Ectodermal cell (in vitro differentiated cells): ENCODE measurements at regions not wholly inside any gene's neighbourhood (a gene's known extent, or its start where the extent isn't known, plus 50 kb on each side); places are given as distances from the start of the nearest gene placed in this dataset.
"Not testable (repeated sequence)": the region's sequence is repeated elsewhere in the genome, so short reads cannot be mapped to it uniquely, and the experiment has no call there.

ENCODE experiments used
- H3K27ac ChIP-seq: 2 replicates; pipeline ENCODE4 v1.7.0; 2013; ENCODE audit warnings: mild to moderate bottlenecking, low read depth, low read length; ENCODE audit not compliant: insufficient read depth, poor library complexity, severe bottlenecking
- H3K27me3 ChIP-seq: 2 replicates; pipeline ENCODE4 v1.7.0; 2013; ENCODE audit warnings: mild to moderate bottlenecking, low read length; ENCODE audit not compliant: insufficient read depth, control insufficient read depth, poor library complexity, severe bottlenecking
- H3K36me3 ChIP-seq: one replicate; pipeline ENCODE4 v1.7.0; 2013; ENCODE audit warnings: low read length; ENCODE audit not compliant: control insufficient read depth, insufficient read depth
- H3K4me1 ChIP-seq: one replicate; pipeline ENCODE4 v1.7.0; 2013; ENCODE audit warnings: low read length; ENCODE audit not compliant: control insufficient read depth, insufficient read depth
- H3K4me3 ChIP-seq: 2 replicates; pipeline ENCODE4 v1.7.0; 2013; ENCODE audit warnings: low read depth, low read length, control low read depth; ENCODE audit not compliant: insufficient read depth
- H3K9me3 ChIP-seq: 2 replicates; pipeline ENCODE4 v1.7.0; 2013; ENCODE audit warnings: mild to moderate bottlenecking, low read length, moderate library complexity; ENCODE audit not compliant: control insufficient read depth
- WGBS, 2 experiments: methylation state at CpG; one replicate each; pipeline ENCODE4 v1.1.7; 2013; ENCODE audit warnings: missing lambda C conversion rate in 2 of 2; 5-methylcytosine and 5-hydroxymethylcytosine counted together

DNA sequence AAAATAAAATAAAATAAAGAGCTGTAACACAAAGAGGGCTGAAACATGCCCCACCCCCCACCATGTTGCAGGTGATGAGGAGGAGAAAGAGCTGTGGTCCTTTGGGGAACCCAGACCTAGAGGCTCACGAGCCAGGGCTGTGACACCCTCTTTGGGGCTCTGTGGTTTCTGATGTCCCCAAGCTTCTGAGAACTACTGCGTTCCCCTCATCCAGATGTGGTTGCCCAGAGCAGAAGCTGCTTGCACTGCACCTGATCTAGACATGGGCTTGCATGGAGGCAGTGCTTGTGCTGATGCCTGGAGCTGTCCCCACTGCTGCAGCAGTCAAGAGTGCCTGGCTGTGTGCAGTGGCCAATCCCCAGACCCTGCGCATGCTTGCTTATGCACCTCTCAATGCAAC lies 687.9 kb upstream of the ACVR2A start:
- Histone ChIP-seq H3K4me1 (no peaks in the 10 kb centered on the region), H3K27me3 (no peaks in the 10 kb centered on the region), H3K9me3 (no peaks in the 10 kb centered on the region), H3K4me3 (no peak overlapping the region), H3K36me3 (no peaks in the 10 kb centered on the region), H3K27ac (no peak overlapping the region)
- 97 to 98% methylated on average over 3 of the region's 3 CpGs for WGBS, 2 experiments

DNA sequence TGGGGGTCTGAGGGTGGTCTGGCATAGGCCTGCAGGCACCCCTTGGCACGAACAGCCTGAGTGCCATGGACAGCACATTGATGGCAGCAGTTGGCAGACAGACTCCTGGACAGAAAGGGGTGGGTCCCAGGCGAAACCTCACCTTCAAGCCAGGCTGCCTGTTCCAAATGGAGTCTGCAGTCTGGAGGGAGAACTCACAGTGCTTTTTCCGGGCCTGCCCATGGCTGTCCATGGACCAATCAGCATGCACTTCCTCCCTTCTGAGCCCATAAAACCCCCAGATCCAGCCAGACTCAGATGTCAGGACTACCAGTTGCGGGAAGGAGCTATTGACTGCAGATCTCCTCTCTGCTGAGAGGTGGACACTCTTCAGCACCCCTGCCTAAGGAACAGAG lies 694.6 kb upstream of the ACVR2A start:
- WGBS, 2 experiments, result 92 to 94% methylated on average over 4 of the region's 4 CpGs
- no peaks in the 10 kb centered on the region for H3K9me3 ChIP-seq
- no peaks in the 10 kb centered on the region for H3K4me1 ChIP-seq
- no peaks in the 10 kb centered on the region for H3K27me3 ChIP-seq
- no peak overlapping the region for H3K4me3 ChIP-seq
- H3K27ac ChIP-seq, result no peak overlapping the region
- no peaks in the 10 kb centered on the region for H3K36me3 ChIP-seq

DNA sequence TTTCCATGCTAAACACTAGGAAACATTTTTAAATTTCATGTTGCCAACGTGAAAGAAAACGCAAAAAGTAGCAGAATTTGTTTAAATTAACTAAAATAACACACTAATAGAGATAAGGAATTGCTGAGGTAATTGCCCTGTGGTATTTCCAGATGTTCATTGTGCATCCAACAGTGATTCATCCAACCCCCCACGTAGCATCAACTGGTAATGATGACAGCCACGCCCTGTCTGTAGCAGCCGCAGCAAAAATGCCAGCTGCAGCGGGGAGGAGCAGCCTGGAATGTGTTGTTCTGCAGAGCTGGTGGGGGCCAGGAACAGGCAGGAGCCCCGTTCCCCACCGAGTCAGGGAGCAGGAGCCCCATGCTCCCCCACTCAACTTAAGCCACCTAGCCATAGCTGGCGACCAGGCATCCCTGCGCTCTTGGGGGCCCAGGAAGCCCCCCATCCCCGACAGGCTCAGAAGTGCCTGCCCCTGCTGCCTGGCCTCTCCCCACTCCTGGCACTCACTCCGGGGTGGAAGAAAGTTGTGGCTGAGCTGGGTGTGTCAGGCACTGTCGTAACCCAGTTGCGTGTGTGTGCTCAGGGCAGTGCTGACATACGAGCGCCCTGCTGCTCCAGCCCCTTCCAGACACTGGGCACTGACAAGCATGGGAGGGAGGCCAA lies 695.1 kb upstream of the ACVR2A start:
- Histone ChIP-seq H3K36me3 (no peaks in the 10 kb centered on the region), H3K27me3 (no peaks in the 10 kb centered on the region), H3K4me3 (no peak overlapping the region), H3K4me1 (no peaks in the 10 kb centered on the region), H3K9me3 (no peaks in the 10 kb centered on the region), H3K27ac (no peak overlapping the region)
- WGBS, 2 experiments, result 93 to 94% methylated on average over 14 to 15 of the region's 16 CpGs

- H3K27me3 ChIP-seq, result no peaks in the 10 kb centered on the region
- H3K36me3 ChIP-seq, result no peaks in the 10 kb centered on the region
- H3K4me3 ChIP-seq, result no peak overlapping the region
- WGBS, 2 experiments, result 91 to 96% methylated on average over 2 of the region's 2 CpGs
- H3K9me3 ChIP-seq, result no peaks in the 10 kb centered on the region
- H3K27ac ChIP-seq, result no peak overlapping the region
- H3K4me1 ChIP-seq, result no peaks in the 10 kb centered on the region
Measured at GRCh38 chr2:147147802-147148201, 697.0 kb upstream of the ACVR2A start.

GRCh38 chr2:147141930-147142329 lies 702.9 kb upstream of the ACVR2A start:
- WGBS, 2 experiments, result 86% methylated on average over 3 of the region's 4 CpGs; no CpG with 5 or more reads in 1 of the 2 experiments
- H3K36me3 ChIP-seq, result no peaks in the 10 kb centered on the region
- H3K9me3 ChIP-seq, result no peaks in the 10 kb centered on the region
- H3K4me3 ChIP-seq, result no peak overlapping the region
- H3K27ac ChIP-seq, result no peak overlapping the region
- H3K27me3 ChIP-seq, result no peaks in the 10 kb centered on the region
- H3K4me1 ChIP-seq, result no peaks in the 10 kb centered on the region

- H3K27me3 ChIP-seq, H3K36me3 ChIP-seq, H3K9me3 ChIP-seq, H3K27ac ChIP-seq, H3K4me1 ChIP-seq, H3K4me3 ChIP-seq: not testable (repeated sequence)
- 85 to 93% methylated on average over 2 of the region's 2 CpGs for WGBS, 2 experiments
Measured at GRCh38 chr2:147139732-147140131, 705.1 kb upstream of the ACVR2A start.

DNA sequence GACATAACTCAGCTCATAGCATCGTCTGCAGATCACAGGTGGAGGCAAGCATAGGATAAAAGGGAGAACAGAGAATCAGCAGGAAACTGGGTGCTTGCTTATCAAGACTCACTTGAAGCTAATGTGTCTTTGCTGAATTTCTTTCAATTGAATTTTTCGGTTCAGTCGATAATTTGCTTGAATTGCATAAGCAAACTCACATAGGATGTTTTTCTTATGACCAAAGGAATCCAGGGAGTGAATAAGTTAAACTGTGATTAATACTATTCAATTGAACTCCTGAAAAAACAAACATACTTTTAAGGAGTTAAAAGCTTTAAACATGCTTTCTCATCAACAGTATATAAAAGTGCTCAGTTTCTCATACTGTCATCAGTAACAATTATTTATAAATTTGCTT lies 707.1 kb upstream of the ACVR2A start:
- peaks cover 7% of the 10 kb centered on the region for H3K4me1 ChIP-seq
- WGBS, 2 experiments, result 92 to 93% methylated on average over 3 of the region's 3 CpGs
- H3K27ac ChIP-seq, result no peak overlapping the region
- H3K36me3 ChIP-seq, result no peaks in the 10 kb centered on the region
- H3K9me3 ChIP-seq, result no peaks in the 10 kb centered on the region
- H3K27me3 ChIP-seq, result no peaks in the 10 kb centered on the region
- no peak overlapping the region for H3K4me3 ChIP-seq

GRCh38 chr2:147135376-147135775 lies 709.5 kb upstream of the ACVR2A start:
- no peak overlapping the region for H3K4me3 ChIP-seq
- H3K27ac ChIP-seq, result no peak overlapping the region
- peaks cover 7% of the 10 kb centered on the region for H3K4me1 ChIP-seq
- 85 to 90% methylated on average over 5 of the region's 5 CpGs for WGBS, 2 experiments
- H3K36me3 ChIP-seq, result no peaks in the 10 kb centered on the region
- no peaks in the 10 kb centered on the region for H3K27me3 ChIP-seq
- no peaks in the 10 kb centered on the region for H3K9me3 ChIP-seq

- H3K27ac ChIP-seq, result no peak overlapping the region
- no peak overlapping the region for H3K4me3 ChIP-seq
- H3K4me1 ChIP-seq, result peaks cover 7% of the 10 kb centered on the region
- WGBS, 2 experiments, result 64 to 84% methylated on average over 2 to 4 of the region's 4 CpGs
- H3K9me3 ChIP-seq, result no peaks in the 10 kb centered on the region
- no peaks in the 10 kb centered on the region for H3K36me3 ChIP-seq
- no peaks in the 10 kb centered on the region for H3K27me3 ChIP-seq
Measured at GRCh38 chr2:147133286-147133908, 711.4 kb upstream of the ACVR2A start.

GRCh38 chr2:147125145-147125544 lies 719.7 kb upstream of the ACVR2A start:
- no peaks in the 10 kb centered on the region for H3K36me3 ChIP-seq
- H3K27ac ChIP-seq, result no peak overlapping the region
- WGBS, 2 experiments, result 92 to 96% methylated on average over 2 of the region's 2 CpGs
- H3K27me3 ChIP-seq, result no peaks in the 10 kb centered on the region
- H3K4me1 ChIP-seq, result no peaks in the 10 kb centered on the region
- no peak overlapping the region for H3K4me3 ChIP-seq
- no peaks in the 10 kb centered on the region for H3K9me3 ChIP-seq
